ENCODE measurements at regions not wholly inside any gene's neighbourhood (a gene's known extent, or its start where the extent isn't known, plus 50 kb on each side); places are given as distances from the start of the nearest gene placed in this dataset.

- FAIRE-seq: no peak
- DNase-seq (ENCODE audit: insufficient read length, low spot score): no peak
- no peak for TF ChIP-seq POU2F2 (IDR thresholded peaks at IDR 0.05; ENCODE audit: low read depth, low read length)
- no peak for TF ChIP-seq POLR2AphosphoS5 (IDR thresholded peaks at IDR 0.05; ENCODE audit: low read depth, low read length)
- TF ChIP-seq TAF1 (IDR thresholded peaks at IDR 0.05; ENCODE audit: low read depth, low read length): no peak
- no peak for TF ChIP-seq SPI1 (IDR thresholded peaks at IDR 0.05; ENCODE audit: low read depth, low read length)
- no peak for TF ChIP-seq POLR2A (IDR thresholded peaks at IDR 0.05; ENCODE audit: low read depth, low read length)
- no peak for TF ChIP-seq PAX5 (IDR thresholded peaks at IDR 0.05; ENCODE audit: insufficient read depth, low read length, severe bottlenecking)
These were observed 126.9 kb upstream of the ATP10B start for GRCh38 chr5:160978944-160979343.

- FAIRE-seq (no peak), DNase-seq (ENCODE audit: insufficient read length, low spot score) (no peak)
- TF ChIP-seq POU2F2 (IDR thresholded peaks at IDR 0.05; ENCODE audit: low read depth, low read length) (no peak), POLR2AphosphoS5 (IDR thresholded peaks at IDR 0.05; ENCODE audit: low read depth, low read length) (no peak), PAX5 (IDR thresholded peaks at IDR 0.05; ENCODE audit: insufficient read depth, low read length, severe bottlenecking) (no peak)
These were observed 124.2 kb upstream of the ATP10B start for GRCh38 chr5:160976181-160976580.

- peak; percentile 9 for FAIRE-seq
- TF ChIP-seq POLR2A (IDR thresholded peaks at IDR 0.05; ENCODE audit: low read depth, low read length) (no peak), TAF1 (IDR thresholded peaks at IDR 0.05; ENCODE audit: low read depth, low read length) (no peak), PAX5 (IDR thresholded peaks at IDR 0.05; ENCODE audit: insufficient read depth, low read length, severe bottlenecking) (no peak), POLR2AphosphoS5 (IDR thresholded peaks at IDR 0.05; ENCODE audit: low read depth, low read length) (no peak), POU2F2 (IDR thresholded peaks at IDR 0.05; ENCODE audit: low read depth, low read length) (no peak), SPI1 (IDR thresholded peaks at IDR 0.05; ENCODE audit: low read depth, low read length) (no peak)
- DNase-seq (ENCODE audit: insufficient read length, low spot score): no peak
These were observed 118.7 kb upstream of the ATP10B start for GRCh38 chr5:160970605-160971191.

- no peak for TF ChIP-seq PAX5 (IDR thresholded peaks at IDR 0.05; ENCODE audit: insufficient read depth, low read length, severe bottlenecking)
- TF ChIP-seq SPI1 (IDR thresholded peaks at IDR 0.05; ENCODE audit: low read depth, low read length): no peak
- no peak for TF ChIP-seq POLR2AphosphoS5 (IDR thresholded peaks at IDR 0.05; ENCODE audit: low read depth, low read length)
- no peak for TF ChIP-seq POLR2A (IDR thresholded peaks at IDR 0.05; ENCODE audit: low read depth, low read length)
- TF ChIP-seq TAF1 (IDR thresholded peaks at IDR 0.05; ENCODE audit: low read depth, low read length): no peak
- TF ChIP-seq POU2F2 (IDR thresholded peaks at IDR 0.05; ENCODE audit: low read depth, low read length): no peak
- no peak for DNase-seq (ENCODE audit: insufficient read length, low spot score)
- no peak for FAIRE-seq
These were observed 117.6 kb upstream of the ATP10B start for GRCh38 chr5:160969645-160970044.

- FAIRE-seq (no peak), DNase-seq (ENCODE audit: insufficient read length, low spot score) (no peak)
- TF ChIP-seq PAX5 (IDR thresholded peaks at IDR 0.05; ENCODE audit: insufficient read depth, low read length, severe bottlenecking) (no peak), TAF1 (IDR thresholded peaks at IDR 0.05; ENCODE audit: low read depth, low read length) (no peak)
These were observed 116.5 kb upstream of the ATP10B start for GRCh38 chr5:160968480-160968879.

- TF ChIP-seq SPI1 (IDR thresholded peaks at IDR 0.05; ENCODE audit: low read depth, low read length) (no peak), POLR2AphosphoS5 (IDR thresholded peaks at IDR 0.05; ENCODE audit: low read depth, low read length) (no peak), TAF1 (IDR thresholded peaks at IDR 0.05; ENCODE audit: low read depth, low read length) (no peak), PAX5 (IDR thresholded peaks at IDR 0.05; ENCODE audit: insufficient read depth, low read length, severe bottlenecking) (no peak), POU2F2 (IDR thresholded peaks at IDR 0.05; ENCODE audit: low read depth, low read length) (no peak), POLR2A (IDR thresholded peaks at IDR 0.05; ENCODE audit: low read depth, low read length) (no peak)
- FAIRE-seq (no peak), DNase-seq (ENCODE audit: insufficient read length, low spot score) (no peak)
These were observed 114.9 kb upstream of the ATP10B start for GRCh38 chr5:160966921-160967320.

GRCh38 chr5:160961761-160962160 is 109.8 kb upstream of the ATP10B start:
- FAIRE-seq (no peak), DNase-seq (ENCODE audit: insufficient read length, low spot score) (no peak)
- no peak for TF ChIP-seq PAX5 (IDR thresholded peaks at IDR 0.05; ENCODE audit: insufficient read depth, low read length, severe bottlenecking)
- TF ChIP-seq SPI1 (IDR thresholded peaks at IDR 0.05; ENCODE audit: low read depth, low read length): no peak
- no peak for TF ChIP-seq TAF1 (IDR thresholded peaks at IDR 0.05; ENCODE audit: low read depth, low read length)
- TF ChIP-seq POU2F2 (IDR thresholded peaks at IDR 0.05; ENCODE audit: low read depth, low read length): no peak
- no peak for TF ChIP-seq POLR2A (IDR thresholded peaks at IDR 0.05; ENCODE audit: low read depth, low read length)
- no peak for TF ChIP-seq POLR2AphosphoS5 (IDR thresholded peaks at IDR 0.05; ENCODE audit: low read depth, low read length)

- DNase-seq (ENCODE audit: insufficient read length, low spot score): no peak
- TF ChIP-seq PAX5 (IDR thresholded peaks at IDR 0.05; ENCODE audit: insufficient read depth, low read length, severe bottlenecking) (no peak), POLR2A (IDR thresholded peaks at IDR 0.05; ENCODE audit: low read depth, low read length) (no peak), POU2F2 (IDR thresholded peaks at IDR 0.05; ENCODE audit: low read depth, low read length) (no peak), TAF1 (IDR thresholded peaks at IDR 0.05; ENCODE audit: low read depth, low read length) (no peak), SPI1 (IDR thresholded peaks at IDR 0.05; ENCODE audit: low read depth, low read length) (no peak), POLR2AphosphoS5 (IDR thresholded peaks at IDR 0.05; ENCODE audit: low read depth, low read length) (no peak)
- FAIRE-seq: no peak
These were observed 109.0 kb upstream of the ATP10B start for GRCh38 chr5:160961038-160961437.

GRCh38 chr5:160960592-160960991 is 108.6 kb upstream of the ATP10B start:
- DNase-seq (ENCODE audit: insufficient read length, low spot score) (no peak), FAIRE-seq (no peak)
- TF ChIP-seq POLR2A (IDR thresholded peaks at IDR 0.05; ENCODE audit: low read depth, low read length): no peak
- no peak for TF ChIP-seq POLR2AphosphoS5 (IDR thresholded peaks at IDR 0.05; ENCODE audit: low read depth, low read length)
- TF ChIP-seq POU2F2 (IDR thresholded peaks at IDR 0.05; ENCODE audit: low read depth, low read length): no peak
- no peak for TF ChIP-seq TAF1 (IDR thresholded peaks at IDR 0.05; ENCODE audit: low read depth, low read length)
- TF ChIP-seq PAX5 (IDR thresholded peaks at IDR 0.05; ENCODE audit: insufficient read depth, low read length, severe bottlenecking): no peak
- no peak for TF ChIP-seq SPI1 (IDR thresholded peaks at IDR 0.05; ENCODE audit: low read depth, low read length)

GRCh38 chr5:160959804-160960203 is 107.8 kb upstream of the ATP10B start:
- DNase-seq (ENCODE audit: insufficient read length, low spot score) (no peak), FAIRE-seq (no peak)
- TF ChIP-seq PAX5 (IDR thresholded peaks at IDR 0.05; ENCODE audit: insufficient read depth, low read length, severe bottlenecking) (no peak), POU2F2 (IDR thresholded peaks at IDR 0.05; ENCODE audit: low read depth, low read length) (no peak), POLR2A (IDR thresholded peaks at IDR 0.05; ENCODE audit: low read depth, low read length) (no peak), SPI1 (IDR thresholded peaks at IDR 0.05; ENCODE audit: low read depth, low read length) (no peak), POLR2AphosphoS5 (IDR thresholded peaks at IDR 0.05; ENCODE audit: low read depth, low read length) (no peak), TAF1 (IDR thresholded peaks at IDR 0.05; ENCODE audit: low read depth, low read length) (no peak)

Data from GM12891 (cell line).